Osteocyte (in vitro differentiated cells): ENCODE measurements at regions not wholly inside any gene's neighbourhood (a gene's known extent, or its start where the extent isn't known, plus 50 kb on each side); places are given as distances from the start of the nearest gene placed in this dataset.
"Not testable (repeated sequence)": the region's sequence is repeated elsewhere in the genome, so short reads cannot be mapped to it uniquely, and the experiment has no call there.

Experiments
- DNase-seq: peaks from one replicate; pipeline ENCODE4 v3.0.0; 2021; ENCODE audit warnings: mixed read lengths; ENCODE audit not compliant: unreplicated experiment; ENCODE audit errors: extremely low spot score
- H3K27ac Mint-ChIP-seq: one replicate; pipeline ENCODE4 v1.8.0; 2021; ENCODE audit warnings: mild to moderate bottlenecking, mixed read lengths; ENCODE audit not compliant: unreplicated experiment
- H3K27me3 Mint-ChIP-seq: one replicate; pipeline ENCODE4 v1.8.0; 2021; ENCODE audit warnings: mixed read lengths; ENCODE audit not compliant: unreplicated experiment
- H3K36me3 Mint-ChIP-seq: one replicate; pipeline ENCODE4 v1.8.0; 2021; ENCODE audit warnings: mixed read lengths; ENCODE audit not compliant: unreplicated experiment
- H3K4me1 Mint-ChIP-seq: one replicate; pipeline ENCODE4 v1.8.0; 2021; ENCODE audit warnings: mixed read lengths; ENCODE audit not compliant: unreplicated experiment
- H3K4me3 Mint-ChIP-seq: one replicate; pipeline ENCODE4 v1.8.0; 2021; ENCODE audit warnings: mild to moderate bottlenecking, moderate library complexity, mixed read lengths; ENCODE audit not compliant: unreplicated experiment
- H3K9me3 Mint-ChIP-seq: one replicate; pipeline ENCODE4 v1.8.0; 2021; ENCODE audit warnings: mixed read lengths; ENCODE audit not compliant: unreplicated experiment
- TF ChIP-seq, protein P1 (sequence below): fragments of 200-600 bp; sonication (generic); IDR thresholded peaks from 2 replicates; pipeline ENCODE4 v1.5.0; 2021; ENCODE audit warnings: antibody characterized with exemption, mild to moderate bottlenecking, moderate library complexity

DNA sequence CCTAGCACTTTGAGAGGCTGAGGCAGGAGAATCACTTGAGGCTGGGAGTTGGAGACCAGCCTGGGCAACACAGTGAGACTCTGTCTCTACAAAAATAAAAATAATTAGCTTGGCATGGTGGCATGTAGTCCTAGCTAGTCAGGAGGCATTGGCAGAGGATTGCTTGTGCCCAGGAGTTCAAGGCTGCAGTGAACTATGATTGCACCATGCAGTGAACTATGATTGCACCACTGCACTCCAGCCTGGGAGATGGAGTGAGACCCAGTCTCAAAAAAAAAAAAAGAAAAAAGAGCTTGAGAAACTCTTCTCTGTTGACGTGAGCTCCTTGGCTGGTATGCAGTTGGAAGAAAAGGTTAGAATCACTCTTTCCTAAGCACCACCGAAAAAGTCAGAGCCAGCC, 125.1 kb upstream of the TNP1 start:
- Mint-ChIP-seq H3K27ac (no peak overlapping the region), H3K27me3 (peaks cover 8% of the 10 kb centered on the region), H3K4me1 (peaks cover 33% of the 10 kb centered on the region), H3K4me3 (no peak overlapping the region), H3K36me3 (peaks cover 5% of the 10 kb centered on the region), H3K9me3 (peaks cover 16% of the 10 kb centered on the region)
- TF ChIP-seq, protein P1, sequence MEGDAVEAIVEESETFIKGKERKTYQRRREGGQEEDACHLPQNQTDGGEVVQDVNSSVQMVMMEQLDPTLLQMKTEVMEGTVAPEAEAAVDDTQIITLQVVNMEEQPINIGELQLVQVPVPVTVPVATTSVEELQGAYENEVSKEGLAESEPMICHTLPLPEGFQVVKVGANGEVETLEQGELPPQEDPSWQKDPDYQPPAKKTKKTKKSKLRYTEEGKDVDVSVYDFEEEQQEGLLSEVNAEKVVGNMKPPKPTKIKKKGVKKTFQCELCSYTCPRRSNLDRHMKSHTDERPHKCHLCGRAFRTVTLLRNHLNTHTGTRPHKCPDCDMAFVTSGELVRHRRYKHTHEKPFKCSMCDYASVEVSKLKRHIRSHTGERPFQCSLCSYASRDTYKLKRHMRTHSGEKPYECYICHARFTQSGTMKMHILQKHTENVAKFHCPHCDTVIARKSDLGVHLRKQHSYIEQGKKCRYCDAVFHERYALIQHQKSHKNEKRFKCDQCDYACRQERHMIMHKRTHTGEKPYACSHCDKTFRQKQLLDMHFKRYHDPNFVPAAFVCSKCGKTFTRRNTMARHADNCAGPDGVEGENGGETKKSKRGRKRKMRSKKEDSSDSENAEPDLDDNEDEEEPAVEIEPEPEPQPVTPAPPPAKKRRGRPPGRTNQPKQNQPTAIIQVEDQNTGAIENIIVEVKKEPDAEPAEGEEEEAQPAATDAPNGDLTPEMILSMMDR, result no peak
- no peak for DNase-seq

DNA sequence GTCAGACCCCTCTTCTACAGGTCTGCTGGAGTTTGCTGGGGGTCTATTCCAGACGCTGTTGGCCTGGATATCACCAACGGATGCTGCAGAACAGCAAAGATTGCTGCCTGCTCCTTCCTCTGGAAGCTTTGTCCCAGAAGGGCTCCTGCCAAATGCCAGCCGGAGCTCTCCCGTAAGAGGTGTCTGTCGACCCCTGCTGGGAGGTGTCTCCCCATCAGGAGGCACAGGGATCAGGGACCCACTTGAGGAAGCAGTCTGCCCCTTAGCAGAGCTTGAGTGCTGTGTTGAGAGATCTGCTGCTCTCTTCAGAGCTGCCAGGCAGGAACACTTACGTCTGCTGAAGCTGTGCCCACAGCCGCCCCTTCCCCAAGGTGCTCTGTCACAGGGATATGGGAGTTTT, 122.1 kb upstream of the TNP1 start:
- not testable (repeated sequence) for H3K27ac Mint-ChIP-seq, H3K4me3 Mint-ChIP-seq, DNase-seq, H3K36me3 Mint-ChIP-seq
- peaks cover 17% of the 10 kb centered on the region for H3K4me1 Mint-ChIP-seq
- peaks cover 15% of the 10 kb centered on the region for H3K27me3 Mint-ChIP-seq
- peaks cover 27% of the 10 kb centered on the region for H3K9me3 Mint-ChIP-seq

DNA sequence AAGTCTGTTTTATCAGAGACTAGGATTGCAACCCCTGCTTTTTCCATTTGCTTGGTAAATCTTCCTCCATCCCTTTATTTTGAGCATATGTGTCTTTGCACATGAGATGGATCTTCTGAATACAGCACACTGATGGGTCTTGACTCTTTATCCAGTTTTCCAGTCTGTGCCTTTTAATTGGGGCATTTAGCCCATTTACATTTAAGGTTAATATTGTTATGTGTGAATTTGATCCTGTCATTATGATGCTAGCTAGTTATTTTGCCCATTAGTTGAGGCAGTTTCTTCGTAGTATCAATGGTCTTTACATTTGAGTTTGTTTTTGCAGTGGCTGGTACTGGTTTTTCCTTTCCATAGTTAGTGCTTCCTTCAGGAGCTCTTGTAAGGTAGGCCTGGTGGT, 120.6 kb upstream of the TNP1 start:
- not testable (repeated sequence) for H3K4me3 Mint-ChIP-seq, H3K4me1 Mint-ChIP-seq, H3K36me3 Mint-ChIP-seq, H3K27ac Mint-ChIP-seq, DNase-seq
- H3K9me3 Mint-ChIP-seq, result peaks cover 27% of the 10 kb centered on the region
- H3K27me3 Mint-ChIP-seq, result peaks cover 15% of the 10 kb centered on the region

DNA sequence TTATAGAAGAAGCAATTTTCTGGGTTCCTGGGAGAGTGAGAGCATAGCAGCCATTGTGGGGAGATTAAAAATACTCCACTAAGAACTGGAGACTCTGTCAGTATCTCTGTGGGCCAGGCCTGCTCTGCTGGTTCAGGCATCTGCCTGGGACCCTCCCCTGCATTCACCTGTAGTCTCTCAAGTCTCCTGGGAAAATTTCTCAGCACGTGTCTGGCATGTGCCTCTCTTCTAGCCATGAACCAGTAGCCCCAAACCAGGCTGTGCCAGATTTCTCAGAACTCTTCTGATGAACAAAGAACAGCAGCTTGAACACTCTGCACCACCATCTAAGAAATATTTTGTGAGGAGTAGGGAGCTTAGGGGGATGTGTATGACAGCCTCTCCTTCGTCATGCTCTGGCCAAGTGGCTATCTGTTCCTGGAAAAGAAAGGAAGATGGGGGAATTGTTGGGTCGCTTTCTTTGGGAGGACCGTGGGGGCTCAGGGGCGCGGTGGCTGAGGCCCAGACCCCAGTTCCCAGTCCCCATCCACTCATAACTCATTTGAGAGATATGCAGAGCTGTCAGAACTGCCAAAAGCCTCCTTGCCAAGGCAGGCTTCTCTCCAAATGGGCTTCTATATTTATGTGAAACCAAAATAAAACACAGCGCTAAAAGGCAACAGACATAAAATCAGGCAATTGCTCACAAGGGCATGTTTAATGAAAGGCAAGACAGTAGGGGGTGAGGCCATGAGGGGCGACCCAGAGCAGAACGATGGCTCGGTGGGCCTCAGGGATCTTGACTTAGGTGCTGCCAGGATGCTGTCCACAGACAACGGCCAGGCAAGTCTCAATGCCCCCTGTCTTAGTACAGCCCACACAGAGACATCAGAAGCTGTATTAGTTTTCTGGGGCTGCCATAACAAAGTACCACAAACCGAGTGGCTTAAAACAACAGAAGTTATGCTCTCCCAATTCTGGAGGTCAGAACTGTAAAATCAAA, 114.7 kb upstream of the TNP1 start:
- H3K27me3 Mint-ChIP-seq, result peaks cover 7% of the 10 kb centered on the region
- no peak overlapping the region for H3K27ac Mint-ChIP-seq
- H3K36me3 Mint-ChIP-seq, result no peaks in the 10 kb centered on the region
- H3K4me1 Mint-ChIP-seq, result no peaks in the 10 kb centered on the region
- no peak overlapping the region for H3K4me3 Mint-ChIP-seq
- H3K9me3 Mint-ChIP-seq, result peaks cover 11% of the 10 kb centered on the region
- DNase-seq, result no peak
- TF ChIP-seq, protein P1, result no peak

DNA sequence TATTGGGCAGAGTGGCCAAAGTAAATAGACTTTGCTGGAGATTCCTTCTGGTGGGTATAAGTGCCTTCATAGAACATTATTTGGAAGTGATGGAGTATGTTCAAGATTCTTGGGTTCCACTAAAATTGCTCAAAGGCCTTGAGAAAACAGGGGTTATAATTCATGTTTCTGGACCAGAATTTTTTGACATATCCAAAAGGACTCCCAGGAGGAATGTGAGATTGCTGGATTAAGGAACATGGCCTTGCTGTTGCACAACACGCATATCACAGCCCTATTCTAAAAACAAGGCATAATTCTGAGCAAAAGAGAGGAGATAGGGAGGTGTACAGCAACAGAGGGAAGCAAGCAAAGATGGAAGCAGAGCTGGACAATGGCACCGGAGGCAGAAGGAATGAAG, 111.7 kb upstream of the TNP1 start:
- H3K4me3 Mint-ChIP-seq, result no peak overlapping the region
- H3K27me3 Mint-ChIP-seq, result peaks cover 14% of the 10 kb centered on the region
- no peak for DNase-seq
- H3K9me3 Mint-ChIP-seq, result no peaks in the 10 kb centered on the region
- H3K4me1 Mint-ChIP-seq, result no peaks in the 10 kb centered on the region
- H3K27ac Mint-ChIP-seq, result no peak overlapping the region
- TF ChIP-seq, protein P1, result no peak
- H3K36me3 Mint-ChIP-seq, result no peaks in the 10 kb centered on the region

DNA sequence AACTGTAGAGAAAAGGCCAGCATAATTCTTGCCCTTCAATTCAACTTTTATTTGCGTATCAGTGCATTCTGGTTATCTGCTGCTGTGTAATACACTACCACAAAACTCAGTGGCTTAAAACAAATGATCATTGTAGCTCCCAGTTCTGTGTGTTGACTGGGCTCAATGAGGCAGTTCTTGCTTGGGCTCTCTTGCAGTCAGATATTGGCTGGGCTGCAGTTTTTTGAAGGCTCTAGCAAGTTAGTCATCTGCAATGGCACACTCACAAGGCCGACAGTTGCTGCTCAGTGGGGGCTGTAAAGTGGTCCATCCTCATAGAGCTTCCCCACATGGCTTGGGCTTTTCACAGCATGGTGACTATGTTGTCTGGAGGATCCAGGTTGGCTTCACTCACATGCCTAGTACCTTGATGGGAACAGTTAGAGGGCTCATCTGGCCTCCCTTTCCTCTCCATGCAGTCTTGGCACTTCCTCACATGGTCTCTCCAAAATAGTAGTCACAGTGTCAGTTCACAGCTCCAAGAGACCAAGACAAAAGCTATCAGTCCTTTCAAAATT, 110.6 kb upstream of the TNP1 start:
- H3K27me3 Mint-ChIP-seq, result peaks cover 14% of the 10 kb centered on the region
- DNase-seq, result no peak
- H3K9me3 Mint-ChIP-seq, result no peaks in the 10 kb centered on the region
- H3K27ac Mint-ChIP-seq, result no peak overlapping the region
- no peaks in the 10 kb centered on the region for H3K4me1 Mint-ChIP-seq
- no peak overlapping the region for H3K4me3 Mint-ChIP-seq
- TF ChIP-seq, protein P1, result no peak
- no peaks in the 10 kb centered on the region for H3K36me3 Mint-ChIP-seq
